HG03469 (cell line): ENCODE measurements at regions not wholly inside any gene's neighbourhood (a gene's known extent, or its start where the extent isn't known, plus 50 kb on each side); places are given as distances from the start of the nearest gene placed in this dataset.

Experiments
- ATAC-seq: cut with Tn5 transposase; IDR thresholded peaks from one replicate; pipeline ENCODE4 v1.9.1; 2021; ENCODE audit warnings: mild to moderate bottlenecking, moderate library complexity, moderate number of reproducible peaks; ENCODE audit not compliant: unreplicated experiment

- ATAC-seq, result peak; percentile 11
Measured at GRCh38 chr6:105991561-105992314, 94.4 kb upstream of the PRDM1 start.

- no peak for ATAC-seq
Measured at GRCh38 chr6:105990151-105990550, 96.0 kb upstream of the PRDM1 start.

GRCh38 chr6:105988812-105989577 lies 97.1 kb upstream of the PRDM1 start:
- no peak for ATAC-seq

GRCh38 chr6:105988321-105988720 lies 97.8 kb upstream of the PRDM1 start:
- ATAC-seq, result no peak

GRCh38 chr6:105987516-105987915 lies 98.6 kb upstream of the PRDM1 start:
- no peak for ATAC-seq

GRCh38 chr6:105986998-105987397 lies 99.1 kb upstream of the PRDM1 start:
- no peak for ATAC-seq

GRCh38 chr6:105985816-105986632 lies 100.1 kb upstream of the PRDM1 start:
- no peak for ATAC-seq

- ATAC-seq, result no peak
Measured at GRCh38 chr6:105985098-105985815, 100.9 kb upstream of the PRDM1 start.

- ATAC-seq, result no peak
Measured at GRCh38 chr6:105983763-105984162, 102.4 kb upstream of the PRDM1 start.

- no peak for ATAC-seq
Measured at GRCh38 chr6:105982761-105983540, 103.2 kb upstream of the PRDM1 start.

GRCh38 chr6:105981888-105982358 lies 104.2 kb upstream of the PRDM1 start:
- no peak for ATAC-seq

- ATAC-seq, result no peak
Measured at GRCh38 chr6:105981002-105981887, 104.9 kb upstream of the PRDM1 start.

GRCh38 chr6:105978974-105979373 lies 107.2 kb upstream of the PRDM1 start:
- no peak for ATAC-seq

- no peak for ATAC-seq
Measured at GRCh38 chr6:105977934-105978504, 108.1 kb upstream of the PRDM1 start.

- no peak for ATAC-seq
Measured at GRCh38 chr6:105974986-105975385, 111.2 kb upstream of the PRDM1 start.

GRCh38 chr6:105972440-105972839 lies 113.7 kb upstream of the PRDM1 start:
- no peak for ATAC-seq

- no peak for ATAC-seq
Measured at GRCh38 chr6:105968603-105969333, 117.4 kb upstream of the PRDM1 start.
